GM19467 (cell line): ENCODE measurements at regions not wholly inside any gene's neighbourhood (a gene's known extent, or its start where the extent isn't known, plus 50 kb on each side); places are given as distances from the start of the nearest gene placed in this dataset.
"Not testable (repeated sequence)": the region's sequence is repeated elsewhere in the genome, so short reads cannot be mapped to it uniquely, and the experiment has no call there.

ENCODE experiments used
- ATAC-seq: cut with Tn5 transposase; IDR thresholded peaks from one replicate; pipeline ENCODE4 v1.9.1; 2021; ENCODE audit warnings: mild to moderate bottlenecking, moderate library complexity; ENCODE audit not compliant: unreplicated experiment

GRCh38 chr20:12433724-12434123 is 516.0 kb downstream of the BTBD3 start:
- ATAC-seq: no peak

- ATAC-seq: no peak
These were observed 517.0 kb downstream of the BTBD3 start for GRCh38 chr20:12434672-12435071.

GRCh38 chr20:12435268-12435667 is 517.6 kb downstream of the BTBD3 start:
- ATAC-seq: no peak

GRCh38 chr20:12453711-12454110 is 536.0 kb downstream of the BTBD3 start:
- ATAC-seq: no peak

GRCh38 chr20:12455148-12455547 is 537.5 kb downstream of the BTBD3 start:
- no peak for ATAC-seq

GRCh38 chr20:12458241-12458640 is 540.5 kb downstream of the BTBD3 start:
- no peak for ATAC-seq

GRCh38 chr20:12464036-12464435 is 544.7 kb upstream of the SPTLC3 start:
- ATAC-seq: no peak

GRCh38 chr20:12466915-12467314 is 541.9 kb upstream of the SPTLC3 start:
- ATAC-seq: no peak

- ATAC-seq: no peak
These were observed 541.0 kb upstream of the SPTLC3 start for GRCh38 chr20:12467758-12468157.

- no peak for ATAC-seq
These were observed 526.1 kb upstream of the SPTLC3 start for GRCh38 chr20:12482661-12483060.

GRCh38 chr20:12502443-12502842 is 506.3 kb upstream of the SPTLC3 start:
- ATAC-seq: no peak

- no peak for ATAC-seq
These were observed 504.0 kb upstream of the SPTLC3 start for GRCh38 chr20:12504779-12505178.

- no peak for ATAC-seq
These were observed 497.3 kb upstream of the SPTLC3 start for GRCh38 chr20:12511499-12511898.

- no peak for ATAC-seq
These were observed 496.0 kb upstream of the SPTLC3 start for GRCh38 chr20:12512755-12513154.

GRCh38 chr20:12528104-12528503 is 480.7 kb upstream of the SPTLC3 start:
- ATAC-seq: no peak

GRCh38 chr20:12528591-12529041 is 480.2 kb upstream of the SPTLC3 start:
- no peak for ATAC-seq

- ATAC-seq: no peak
These were observed 477.1 kb upstream of the SPTLC3 start for GRCh38 chr20:12531626-12532025.

GRCh38 chr20:12535316-12535715 is 473.5 kb upstream of the SPTLC3 start:
- no peak for ATAC-seq

GRCh38 chr20:12535770-12536169 is 473.0 kb upstream of the SPTLC3 start:
- ATAC-seq: no peak

- no peak for ATAC-seq
These were observed 454.3 kb upstream of the SPTLC3 start for GRCh38 chr20:12554426-12554825.

GRCh38 chr20:12555369-12555768 is 453.4 kb upstream of the SPTLC3 start:
- no peak for ATAC-seq

- ATAC-seq: not testable (repeated sequence)
These were observed 452.9 kb upstream of the SPTLC3 start for GRCh38 chr20:12555849-12556248.

- ATAC-seq: no peak
These were observed 451.5 kb upstream of the SPTLC3 start for GRCh38 chr20:12557224-12557623.

- no peak for ATAC-seq
These were observed 443.8 kb upstream of the SPTLC3 start for GRCh38 chr20:12564979-12565378.
